Islet precursor cell (in vitro differentiated cells): ENCODE measurements at regions not wholly inside any gene's neighbourhood (a gene's known extent, or its start where the extent isn't known, plus 50 kb on each side); places are given as distances from the start of the nearest gene placed in this dataset.
A peak's percentile ranks its signal among the peaks of the same experiment; 100 is the strongest.

Experiments
- DNase-seq: peaks from one replicate; pipeline ENCODE4 v3.0.0-alpha.2; 2018

DNA sequence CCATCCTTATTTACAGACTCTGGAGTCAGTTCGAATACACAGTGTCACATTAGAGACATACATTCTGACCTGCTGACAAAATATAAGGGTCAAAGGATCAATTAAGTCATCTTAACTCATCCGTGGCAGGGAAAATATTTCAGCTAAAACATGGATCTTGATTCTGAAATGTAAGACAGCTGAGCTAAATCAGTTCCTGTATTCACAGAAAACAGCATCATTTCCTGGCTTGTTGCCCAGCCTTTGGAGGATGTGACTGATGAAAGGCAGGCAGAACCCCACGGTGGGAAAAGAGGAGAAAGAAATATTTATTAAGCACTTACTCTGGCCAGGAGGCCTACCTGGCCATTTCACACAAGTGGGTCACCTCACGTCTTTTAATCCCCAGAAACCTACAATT is 101.9 kb downstream of the GAS2L3 start:
- no peak for DNase-seq

- DNase-seq: no peak
Measured at GRCh38 chr12:100681074-100681473, 107.6 kb downstream of the GAS2L3 start.

DNA sequence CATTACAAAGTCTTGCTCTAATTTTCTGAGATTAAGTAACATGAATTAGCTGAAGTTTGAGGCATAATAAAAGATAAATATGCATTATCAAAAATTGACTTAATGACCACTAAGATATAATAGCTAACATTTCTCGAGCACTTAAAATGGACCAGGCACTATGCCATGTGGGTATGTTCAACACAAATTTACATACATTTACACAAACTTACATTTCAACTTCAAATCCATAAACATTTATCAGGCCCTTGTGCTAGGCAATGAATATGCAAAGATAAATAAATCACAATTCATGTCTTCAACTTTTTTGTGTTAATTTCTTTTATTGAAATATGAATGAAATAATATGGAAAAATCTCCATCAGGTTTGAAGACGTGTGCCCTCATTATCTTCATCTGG is 108.7 kb downstream of the GAS2L3 start:
- DNase-seq: no peak

DNA sequence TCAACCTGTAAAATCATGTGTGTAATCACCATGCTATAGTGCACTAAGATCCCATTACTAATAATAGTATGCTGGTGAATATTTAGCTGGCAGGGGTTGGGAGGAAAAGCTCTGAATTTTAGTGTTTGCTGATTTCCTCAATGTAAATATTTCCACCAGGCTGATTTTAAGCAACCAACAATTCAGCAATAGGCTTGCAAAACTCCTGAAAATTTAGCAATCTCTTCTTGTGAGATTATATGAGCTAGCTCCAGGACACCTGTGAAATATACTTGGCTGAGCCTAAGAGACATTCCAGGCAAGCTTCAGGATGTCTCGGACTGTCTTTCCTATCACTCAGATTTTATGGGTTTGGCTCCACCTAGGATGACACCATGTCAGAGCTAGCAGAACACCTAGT is 106.9 kb upstream of the ANO4 start:
- no peak for DNase-seq

- no peak for DNase-seq
Measured at GRCh38 chr12:100688451-100688864, 106.1 kb upstream of the ANO4 start.

GRCh38 chr12:100692502-100692901 is 102.1 kb upstream of the ANO4 start:
- DNase-seq: no peak

GRCh38 chr12:100698518-100698917 is 96.1 kb upstream of the ANO4 start:
- no peak for DNase-seq

DNA sequence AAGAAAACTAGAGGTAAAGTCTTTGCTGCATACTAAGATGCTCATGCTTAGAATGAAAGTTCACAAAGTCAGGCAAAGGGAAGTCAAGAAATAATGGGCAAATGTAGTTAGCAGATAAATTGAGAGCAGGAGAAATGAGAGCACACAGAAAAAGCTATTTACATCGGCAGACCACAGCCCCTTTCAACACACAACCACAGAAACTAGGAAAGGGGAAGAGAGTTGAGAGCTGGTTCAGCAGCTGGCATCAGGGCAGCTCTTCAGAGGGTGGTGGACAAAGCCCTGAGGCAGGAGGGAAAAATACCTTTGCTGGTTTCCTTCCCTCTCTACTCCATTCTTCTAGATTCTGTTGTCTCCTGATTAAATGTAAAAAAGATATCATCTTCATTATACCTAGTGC is 95.4 kb upstream of the ANO4 start:
- no peak for DNase-seq

DNA sequence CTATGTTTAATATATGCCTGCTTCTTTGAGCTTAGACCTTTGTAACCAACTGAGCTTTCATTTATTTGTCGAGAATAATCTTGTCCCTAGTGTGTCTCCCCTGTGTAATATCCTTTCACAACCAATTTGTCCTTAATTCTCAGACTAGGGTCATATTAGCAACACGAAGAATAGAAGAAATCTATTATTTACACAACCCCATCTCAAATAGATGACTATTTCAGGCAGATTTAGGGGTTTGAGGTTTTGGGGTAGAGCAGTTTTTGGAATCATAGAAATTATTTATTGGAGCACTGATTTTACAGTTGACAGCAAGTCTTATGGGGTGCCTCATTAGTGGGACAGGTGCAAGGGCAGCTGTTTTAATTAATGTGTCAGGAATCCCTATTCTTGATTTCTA is 91.2 kb upstream of the ANO4 start:
- no peak for DNase-seq

DNA sequence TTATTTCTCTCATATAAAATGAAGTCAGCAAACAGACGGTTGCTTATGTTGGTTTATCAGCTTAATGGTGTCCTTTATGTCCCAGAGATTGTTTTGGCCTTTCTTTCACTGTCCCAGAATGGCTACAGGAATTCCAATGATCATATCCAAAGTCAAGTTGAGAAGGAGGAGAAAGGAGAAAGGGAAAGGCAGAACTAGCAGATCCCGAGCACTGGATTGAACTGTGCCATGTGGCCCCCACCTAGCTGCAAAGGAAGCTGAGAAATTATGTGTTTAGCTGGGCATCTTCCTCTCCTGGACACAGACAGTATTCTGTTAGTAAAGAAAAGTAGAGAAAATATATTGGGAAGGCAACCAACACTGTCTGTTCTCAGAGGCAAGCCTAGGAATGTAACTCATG is 90.7 kb upstream of the ANO4 start:
- DNase-seq: no peak

DNA sequence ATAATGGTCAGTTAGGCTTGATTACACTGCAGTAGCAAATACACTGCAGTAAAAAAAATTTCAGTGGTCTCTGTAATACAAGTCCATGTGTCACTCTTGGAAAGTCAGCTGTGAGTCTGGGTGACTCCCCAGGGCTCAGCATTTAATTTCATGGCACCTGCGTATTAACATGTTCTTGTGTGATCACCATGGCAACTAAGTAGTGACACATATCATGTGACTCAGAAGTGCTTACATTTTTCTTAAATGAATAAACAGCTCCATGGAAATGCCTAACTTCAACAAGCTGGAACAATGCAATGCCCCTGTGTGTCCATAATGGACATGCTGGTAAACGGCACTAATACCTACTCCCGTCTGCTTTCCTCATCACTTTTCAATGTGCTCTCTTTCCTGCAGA is 88.5 kb upstream of the ANO4 start:
- DNase-seq: no peak

DNA sequence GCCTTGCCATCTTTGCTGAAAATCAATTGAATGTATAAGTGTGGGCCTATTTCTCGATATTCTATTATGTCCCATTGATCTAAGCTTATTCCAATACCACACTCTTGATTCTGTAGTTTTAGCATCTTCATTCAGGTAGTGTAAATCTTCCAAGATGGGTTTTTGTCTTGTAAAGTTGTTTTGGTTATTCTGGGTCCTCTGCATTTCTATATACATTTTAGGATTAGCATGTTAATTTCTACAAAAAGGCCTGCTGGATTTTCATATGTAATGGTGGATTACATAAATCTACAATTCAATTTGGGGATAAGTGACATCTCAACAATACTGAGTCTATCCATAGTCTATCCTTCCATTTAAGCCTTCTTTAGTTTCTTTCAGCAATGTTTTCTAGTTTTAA is 86.0 kb upstream of the ANO4 start:
- no peak for DNase-seq

DNA sequence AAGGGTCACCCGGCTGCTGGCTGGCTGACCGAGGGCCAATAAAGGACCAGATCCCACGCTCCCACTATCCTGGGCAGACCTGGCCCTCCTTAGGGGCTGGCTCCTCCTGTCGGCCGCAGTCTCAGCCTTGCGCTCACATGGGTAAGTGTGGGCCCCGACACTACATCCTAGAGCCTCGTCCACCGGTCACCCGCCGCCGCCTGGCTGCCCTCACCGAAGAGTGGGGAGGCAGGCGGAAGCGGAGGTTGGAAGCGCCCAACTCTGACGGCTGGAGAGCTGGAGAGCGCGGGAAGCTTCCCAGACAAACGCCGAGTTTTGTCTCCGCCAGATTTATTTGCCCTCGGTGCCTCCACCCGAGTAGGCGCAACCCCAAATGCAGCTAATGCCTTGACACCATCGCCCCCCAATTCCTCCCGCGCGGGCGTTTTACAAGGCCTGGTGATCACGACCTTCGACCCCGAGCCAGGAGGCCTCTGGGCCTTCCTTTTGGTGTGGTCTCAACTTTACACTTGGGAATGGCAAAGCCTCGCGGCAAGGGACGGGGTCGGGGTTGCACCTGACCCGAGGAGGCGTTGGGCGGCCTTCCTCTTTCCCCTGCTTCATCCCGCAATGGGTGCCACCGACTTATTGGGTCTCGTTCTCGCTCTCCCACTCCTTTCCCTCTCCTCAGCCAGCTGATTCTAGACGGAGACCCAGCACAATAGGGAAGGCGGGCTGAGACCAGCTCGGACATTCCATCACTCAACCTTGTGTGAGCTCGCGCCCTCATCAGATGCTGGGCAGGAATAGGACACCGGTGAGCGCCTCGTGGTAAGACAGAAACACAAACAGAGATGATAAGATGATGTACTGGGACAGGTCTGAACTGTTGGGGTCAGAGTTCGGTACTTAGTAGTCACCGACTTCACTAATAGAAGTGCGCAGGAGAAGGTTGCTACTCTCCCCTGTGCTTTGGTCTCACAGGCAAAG is 78.3 kb upstream of the ANO4 start:
- DNase-seq: peak; percentile 82

GRCh38 chr12:100716945-100717732 is 77.4 kb upstream of the ANO4 start:
- DNase-seq: peak; percentile 86

DNA sequence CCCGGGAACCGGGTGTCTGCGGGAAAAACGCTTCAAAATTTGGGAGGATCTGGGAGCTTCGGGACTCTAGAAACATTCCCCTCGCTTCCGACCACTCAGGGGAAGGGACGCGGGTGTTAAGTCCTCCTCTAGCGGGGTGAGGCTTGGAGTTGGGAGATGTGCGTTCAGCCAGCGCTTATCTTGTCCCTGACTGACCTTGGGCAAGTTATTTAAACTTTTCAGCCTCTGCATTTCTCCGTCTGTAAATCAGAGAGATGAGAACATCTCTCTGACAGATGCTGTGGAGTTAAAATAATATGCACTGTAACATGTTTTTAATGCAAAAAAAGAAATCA is 76.9 kb upstream of the ANO4 start:
- DNase-seq: no peak

GRCh38 chr12:100718187-100718586 is 76.4 kb upstream of the ANO4 start:
- DNase-seq: peak; percentile 84

GRCh38 chr12:100720016-100720654 is 74.4 kb upstream of the ANO4 start:
- peak; percentile 69 for DNase-seq

DNA sequence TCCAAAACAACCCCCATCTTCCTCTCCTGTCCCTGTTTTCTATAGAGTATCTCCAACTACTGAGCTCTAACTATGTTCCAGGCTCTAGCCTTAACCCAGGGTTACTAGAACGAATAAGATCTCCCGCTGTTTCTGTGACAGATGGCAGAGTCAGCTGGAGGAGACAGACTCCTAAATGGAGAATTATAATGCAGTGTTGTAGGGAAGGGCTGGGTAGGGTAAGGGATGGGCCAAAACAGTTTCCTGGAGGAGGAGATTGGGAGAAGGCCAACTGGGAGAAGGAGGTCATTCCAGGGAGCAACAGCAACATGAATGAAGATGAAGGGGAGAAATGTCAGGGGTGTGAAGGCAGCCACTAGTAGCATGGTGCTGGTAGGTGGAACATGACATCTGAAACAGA is 73.4 kb upstream of the ANO4 start:
- DNase-seq: no peak

GRCh38 chr12:100724071-100724470 is 70.5 kb upstream of the ANO4 start:
- DNase-seq: peak; percentile 82

DNA sequence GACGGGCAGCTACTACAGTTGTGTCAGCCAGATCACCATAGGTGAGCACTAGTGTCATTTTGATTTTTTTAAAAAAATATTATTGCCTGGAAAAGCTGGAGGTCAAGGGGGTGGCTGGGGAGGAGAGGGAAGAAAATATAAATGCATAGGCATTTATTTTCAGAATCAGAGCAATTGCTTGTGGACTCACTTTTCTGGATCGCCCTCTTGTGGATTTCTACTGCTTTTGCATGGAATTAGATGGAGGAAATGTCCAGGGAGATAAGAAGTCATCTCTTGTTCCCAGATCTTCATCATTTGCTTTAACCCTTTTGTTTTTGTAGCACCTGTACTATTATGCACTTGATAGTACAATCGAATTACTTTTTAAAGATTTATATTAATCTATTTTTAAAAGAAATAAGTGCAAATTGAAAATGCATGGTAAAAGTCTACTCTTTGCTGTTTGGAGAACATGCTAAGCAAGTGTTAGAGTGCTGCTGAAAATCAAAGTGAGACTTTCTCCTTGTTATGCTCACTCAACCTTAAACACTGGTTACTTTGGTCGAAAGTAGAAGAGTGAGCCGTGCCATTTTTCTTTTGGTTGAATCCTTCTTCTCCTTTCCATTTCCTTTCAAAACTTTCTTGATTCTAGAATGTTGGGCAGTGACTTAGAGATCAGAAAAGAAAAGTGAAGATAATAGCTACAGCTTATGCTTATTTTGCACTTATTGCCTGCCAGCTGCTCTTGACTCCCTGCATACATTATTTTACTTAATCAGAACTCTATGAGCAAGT is 60.6 kb upstream of the ANO4 start:
- no peak for DNase-seq

DNA sequence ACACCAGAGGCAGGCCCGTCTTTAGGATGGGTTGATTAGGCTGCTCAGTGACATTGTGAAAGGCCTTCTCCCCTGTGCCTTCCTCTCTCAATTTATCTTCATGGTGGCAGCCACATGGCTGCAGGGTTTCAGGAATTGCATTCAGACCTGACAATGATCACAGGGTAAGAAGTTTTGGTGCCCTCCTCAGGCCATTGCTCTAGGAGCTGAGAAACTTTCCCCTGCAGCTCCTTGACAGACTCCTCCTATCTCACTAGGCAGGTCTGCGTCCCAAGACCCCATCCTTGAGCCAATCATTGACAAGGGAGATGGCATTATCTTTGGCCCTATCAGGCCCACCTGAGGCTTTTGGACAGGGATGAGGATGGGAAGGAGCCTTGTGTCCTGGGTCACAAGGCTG is 57.4 kb upstream of the ANO4 start:
- DNase-seq: no peak

GRCh38 chr12:100738086-100738485 is 56.5 kb upstream of the ANO4 start:
- no peak for DNase-seq
